HG03565 (cell line): ENCODE measurements at regions not wholly inside any gene's neighbourhood (a gene's known extent, or its start where the extent isn't known, plus 50 kb on each side); places are given as distances from the start of the nearest gene placed in this dataset.

Experiments used
- ATAC-seq: cut with Tn5 transposase; IDR thresholded peaks from one replicate; pipeline ENCODE4 v1.9.1; 2021; ENCODE audit warnings: mild to moderate bottlenecking, moderate library complexity; ENCODE audit not compliant: unreplicated experiment

DNA sequence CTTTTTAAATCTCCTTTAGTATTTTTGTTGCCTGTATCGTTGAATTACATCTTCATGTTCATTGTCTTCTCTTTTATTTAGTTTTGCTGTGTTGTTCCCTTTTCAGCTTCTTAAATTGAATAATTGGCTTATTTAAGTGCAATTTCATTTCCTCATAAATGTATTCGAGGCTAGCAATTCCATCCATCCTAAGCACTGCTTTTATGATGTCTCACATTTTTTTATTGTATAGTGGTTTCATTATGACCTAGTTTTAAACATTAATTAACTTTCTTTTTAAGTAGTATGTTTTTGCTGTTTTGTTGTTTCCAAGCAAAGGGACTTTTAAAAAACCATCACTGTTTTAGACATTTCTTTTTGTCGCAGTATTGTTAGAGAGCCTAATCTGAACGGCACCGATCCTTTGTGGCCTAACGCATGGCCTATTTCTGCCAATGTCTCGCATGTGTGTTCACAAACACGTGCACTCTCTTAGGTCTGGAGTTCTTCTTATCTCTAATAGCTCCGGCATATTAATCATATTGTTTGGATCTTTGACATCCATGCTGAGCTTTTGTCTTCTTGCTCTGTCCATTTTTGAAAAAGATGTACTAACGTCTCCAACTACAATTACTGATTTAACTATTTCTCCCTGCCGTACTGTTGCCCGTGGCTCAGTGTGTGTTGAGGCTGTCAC lies 59.6 kb upstream of the ZNF516 start:
- no peak for ATAC-seq

DNA sequence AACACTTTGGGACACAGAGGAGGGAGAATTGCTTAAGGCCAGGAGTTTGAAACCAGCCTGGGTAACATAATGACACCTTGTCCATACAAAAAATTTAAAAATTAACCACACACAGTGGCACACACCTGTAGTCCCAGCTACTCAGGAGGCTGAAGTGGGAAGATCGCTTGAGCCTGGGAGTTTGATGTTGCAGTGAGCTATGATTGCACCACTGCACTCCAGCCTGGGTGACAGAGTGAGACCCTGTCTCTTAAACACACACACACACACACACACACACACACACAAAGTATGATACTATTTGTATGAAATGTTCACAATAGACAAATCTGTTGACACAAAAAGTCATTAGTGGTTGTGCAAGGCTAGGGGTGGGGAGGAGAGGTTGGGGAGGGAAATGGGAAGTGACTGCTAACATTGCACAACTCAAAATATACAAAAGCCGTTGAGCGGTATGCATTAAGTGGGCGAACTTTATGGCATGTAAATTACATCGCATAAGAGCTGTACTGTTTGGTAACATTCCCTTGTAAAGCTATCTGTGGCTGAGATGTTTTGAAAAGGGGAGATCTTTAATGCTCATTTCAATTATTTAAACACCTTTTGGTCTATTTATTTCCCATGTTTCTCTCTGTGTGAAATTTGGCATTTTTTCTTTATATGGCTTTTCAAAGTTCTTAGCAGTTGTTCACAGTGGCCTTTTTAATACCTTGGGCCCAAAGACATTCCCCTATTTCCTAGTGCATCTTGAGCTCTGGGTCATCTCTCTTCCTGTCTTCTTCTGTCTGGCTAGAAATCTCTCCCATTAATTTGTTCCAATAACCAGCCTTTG lies 58.9 kb upstream of the ZNF516 start:
- ATAC-seq = no peak

DNA sequence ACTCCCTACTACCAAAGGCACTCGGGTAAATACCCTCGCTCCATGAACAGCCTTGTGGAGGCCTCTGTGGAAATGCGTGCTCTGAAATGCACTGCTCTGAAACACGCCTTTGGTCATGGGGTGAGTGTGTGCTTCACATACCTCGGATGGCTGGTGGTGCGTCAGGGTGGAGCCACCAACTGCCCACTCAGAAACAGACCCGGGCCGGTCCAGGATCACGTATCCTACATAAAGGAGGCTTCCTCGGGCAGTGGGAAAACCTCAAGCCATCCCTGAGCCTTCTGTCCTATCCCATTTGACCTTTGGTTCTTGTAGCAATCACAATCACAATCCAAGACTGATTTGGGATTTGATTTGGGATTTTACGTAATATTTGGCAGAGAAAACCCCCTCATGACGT lies 53.5 kb upstream of the ZNF516 start:
- no peak for ATAC-seq

DNA sequence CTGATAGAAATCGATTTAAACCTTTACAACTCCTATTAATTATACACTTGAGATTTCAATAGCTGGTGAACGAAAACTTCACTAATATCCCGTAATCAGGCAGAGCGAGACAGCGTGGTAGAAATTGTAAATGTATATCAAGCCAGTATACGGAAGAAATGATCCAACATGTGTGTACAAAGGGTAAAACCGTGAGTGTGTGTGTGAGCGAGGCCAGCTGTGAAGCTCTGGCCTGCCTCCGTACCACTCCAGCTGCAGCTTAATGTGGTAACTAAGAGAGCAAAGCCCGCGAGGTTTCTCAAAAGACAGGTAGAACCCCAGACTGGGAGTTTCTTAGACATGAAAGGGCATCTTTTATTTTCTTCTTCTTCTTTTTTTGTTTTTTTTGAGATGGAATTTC lies 52.3 kb upstream of the ZNF516 start:
- ATAC-seq = no peak

DNA sequence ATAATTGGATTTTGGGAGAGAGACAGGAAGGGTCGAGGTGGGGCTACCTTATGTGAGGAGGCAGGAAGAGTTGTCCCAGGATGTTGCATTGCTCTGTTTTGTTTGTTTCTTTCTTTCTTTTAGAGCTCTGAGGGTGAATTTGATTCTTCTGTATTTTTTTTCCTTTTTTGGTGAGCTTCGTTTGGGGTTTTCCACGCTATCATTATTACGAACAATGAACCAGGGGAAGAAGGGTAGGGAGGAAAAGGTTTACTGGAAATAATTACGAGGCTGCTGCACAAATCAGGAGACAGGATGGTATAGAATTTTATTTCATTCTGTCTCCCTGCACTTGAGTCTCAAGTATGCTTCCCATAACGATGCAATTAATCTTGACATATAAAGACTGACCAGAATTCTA lies 51.4 kb upstream of the ZNF516 start:
- ATAC-seq = no peak

DNA sequence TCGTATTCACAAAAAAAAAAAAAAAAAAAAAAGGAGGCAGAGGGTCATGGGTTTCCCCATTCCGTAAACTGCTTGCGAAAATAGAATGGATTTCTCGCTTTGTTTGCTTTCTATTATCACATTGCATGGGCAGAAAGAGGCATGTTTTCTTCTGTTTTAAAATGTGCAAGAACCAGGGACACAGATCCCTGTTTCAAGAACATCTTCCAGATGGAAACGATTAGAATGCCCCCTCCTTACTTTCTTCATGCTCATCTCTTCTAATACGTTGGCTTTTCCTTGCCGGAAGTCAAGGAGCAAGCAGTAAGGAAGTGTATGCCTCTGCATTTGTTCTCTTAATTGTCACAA lies 51.0 kb upstream of the ZNF516 start:
- ATAC-seq = no peak

DNA sequence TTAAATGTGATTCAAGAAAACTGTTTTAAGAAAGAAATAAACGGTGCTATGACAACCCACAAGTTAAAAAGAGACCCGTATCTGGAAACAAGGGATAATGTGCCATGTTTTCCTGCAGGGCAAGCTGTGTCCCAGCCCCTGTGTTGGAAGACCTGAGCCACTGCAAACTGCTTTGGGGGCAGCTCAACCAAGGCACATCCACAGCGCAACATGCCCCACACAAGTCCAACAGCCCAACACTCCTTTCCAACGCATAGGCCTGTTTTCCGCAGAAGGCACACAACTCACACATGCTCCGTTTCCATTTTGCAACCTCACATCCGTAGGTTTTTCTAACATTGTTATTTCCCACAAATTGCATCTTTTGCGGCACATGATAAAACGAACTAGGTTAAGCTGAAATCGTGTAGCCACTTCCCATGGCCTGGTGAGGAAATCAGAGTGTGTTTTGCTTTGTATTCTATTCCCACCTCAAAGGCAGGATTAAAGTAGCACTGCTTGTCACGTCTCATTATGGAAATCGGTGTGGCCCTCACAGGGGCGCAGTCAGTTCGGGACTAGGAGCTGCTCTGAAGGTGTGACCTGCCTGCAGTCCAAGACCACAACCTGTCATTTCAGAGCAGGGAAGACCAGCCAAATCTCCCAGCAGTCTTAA lies 50.5 kb upstream of the ZNF516 start:
- no peak for ATAC-seq

DNA sequence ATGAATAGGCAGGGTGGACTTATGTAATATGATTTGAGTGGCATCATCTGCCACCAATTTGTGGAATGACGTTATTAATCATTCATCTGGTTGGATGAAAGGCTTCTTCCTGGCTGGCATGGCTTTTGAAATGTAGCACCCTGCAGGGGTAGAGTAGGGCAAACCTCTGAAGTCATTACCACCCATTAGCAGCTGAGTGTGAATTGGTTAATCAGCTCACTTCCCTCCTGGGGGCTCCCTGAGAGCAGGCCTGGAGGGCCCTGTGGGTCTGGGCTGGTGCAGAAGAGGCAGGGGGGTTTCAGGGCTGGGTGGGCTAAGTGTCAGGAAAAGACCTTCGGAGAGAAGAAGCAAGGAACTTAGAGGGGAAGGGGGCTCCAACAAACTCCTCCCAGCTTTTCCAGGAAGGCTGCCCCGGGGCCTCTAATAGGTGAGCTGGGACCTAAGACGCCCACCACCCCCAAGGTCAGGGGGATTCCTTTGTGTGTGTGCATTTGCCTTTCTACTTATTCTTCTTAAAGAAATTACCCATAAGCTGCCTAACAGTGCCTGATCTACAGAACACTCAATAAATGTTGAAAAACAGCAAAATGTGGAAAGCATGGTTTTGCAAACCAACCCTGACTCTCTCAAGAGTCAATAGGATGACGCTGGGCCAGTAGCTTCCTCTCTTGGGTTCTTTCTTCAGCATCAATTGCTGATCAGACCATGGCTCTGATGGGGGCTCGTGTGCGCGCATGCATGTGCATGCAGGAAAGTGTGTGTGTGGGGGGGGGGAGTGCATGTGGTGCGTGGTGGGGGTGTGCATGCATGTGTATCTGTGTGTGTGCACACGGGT lies 49.7 kb upstream of the ZNF516 start:
- no peak for ATAC-seq
